IPS-NIHi11 (cell line): ENCODE measurements at regions not wholly inside any gene's neighbourhood (a gene's known extent, or its start where the extent isn't known, plus 50 kb on each side); places are given as distances from the start of the nearest gene placed in this dataset.

Experiments used
- DNase-seq: peaks from one replicate; pipeline ENCODE4 v3.0.0; 2012; ENCODE audit warnings: mixed read lengths, low spot score

DNA sequence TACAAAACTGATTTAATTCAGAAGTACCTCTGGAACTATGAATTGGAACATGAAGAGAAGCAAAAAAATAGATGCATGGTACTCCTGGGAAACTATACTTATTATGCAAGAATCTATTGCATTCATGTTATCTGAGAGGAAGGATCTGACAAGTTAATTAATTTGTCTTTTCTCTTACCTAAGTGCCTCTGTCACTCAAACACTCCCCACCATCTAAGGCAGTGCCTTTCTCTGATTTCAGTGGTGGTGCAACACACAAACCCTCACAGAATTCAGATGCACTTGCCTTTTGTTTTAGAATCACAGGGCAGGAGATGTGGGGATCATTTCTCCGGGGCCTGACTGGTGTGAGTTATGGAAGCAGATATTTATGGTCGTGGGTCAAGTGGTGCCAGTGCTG, 52.5 kb upstream of the C9orf72 start:
- DNase-seq = no peak

DNA sequence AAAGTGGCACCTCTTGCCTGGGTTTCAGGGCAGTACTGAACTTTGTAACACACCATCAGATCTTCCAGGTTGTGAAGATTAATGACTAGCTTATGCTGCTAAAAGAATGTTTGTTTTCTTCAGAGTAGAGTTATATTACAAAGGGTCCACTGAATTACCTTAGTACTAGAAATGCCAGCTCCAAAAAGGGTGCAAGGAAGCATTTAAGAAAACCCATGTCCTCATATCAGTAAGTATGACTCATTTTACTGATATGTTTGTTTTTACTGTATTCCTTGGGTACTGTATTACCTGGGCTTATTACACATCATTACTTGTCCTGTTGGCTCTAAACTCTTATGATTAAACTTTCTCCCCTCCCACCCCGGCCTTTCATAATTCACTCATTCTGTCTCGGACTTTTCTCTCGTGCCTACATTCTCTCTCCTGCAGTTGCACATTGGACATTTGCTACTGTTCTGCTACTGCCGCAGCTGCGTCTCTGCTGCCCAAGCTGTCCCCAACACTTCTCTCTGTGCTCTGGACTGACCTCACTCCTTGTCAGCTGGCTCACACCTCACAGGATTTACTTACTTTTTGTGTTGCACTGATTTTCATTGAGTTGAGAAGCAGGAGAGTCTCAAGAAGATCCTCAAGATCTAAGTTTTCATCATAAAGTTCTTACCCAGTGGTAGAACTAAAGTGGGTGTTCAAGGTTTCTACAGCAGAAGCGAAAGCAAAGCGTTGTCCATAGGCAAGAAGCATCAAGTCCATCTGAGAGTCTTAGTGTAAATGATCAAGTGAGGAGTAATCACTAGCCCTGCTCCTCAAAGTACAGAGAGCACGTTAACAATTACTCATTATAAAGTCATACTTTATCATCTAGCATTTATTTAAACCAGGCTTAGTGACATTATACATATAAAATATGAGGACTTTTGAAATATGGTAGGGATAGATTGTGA, 53.2 kb upstream of the C9orf72 start:
- no peak for DNase-seq

DNA sequence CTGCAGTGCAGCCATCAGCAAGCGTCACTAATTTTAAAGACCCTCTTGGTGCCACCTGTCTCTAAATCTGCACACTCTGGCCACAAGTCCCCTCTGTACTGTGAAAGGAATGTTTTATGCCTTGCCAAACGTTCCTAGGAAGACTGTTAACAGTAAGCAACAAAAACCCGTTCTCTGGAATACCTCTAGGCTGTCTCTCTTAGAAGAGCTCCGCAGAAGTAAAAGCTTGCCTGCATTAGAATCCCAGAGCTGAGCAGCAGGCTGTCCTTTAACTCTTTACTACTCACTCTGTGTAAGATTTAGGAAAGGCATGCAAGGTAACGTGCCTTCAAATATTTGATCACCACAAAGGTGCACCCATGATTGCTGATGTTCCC, 53.9 kb upstream of the C9orf72 start:
- DNase-seq = peak; percentile 21

DNA sequence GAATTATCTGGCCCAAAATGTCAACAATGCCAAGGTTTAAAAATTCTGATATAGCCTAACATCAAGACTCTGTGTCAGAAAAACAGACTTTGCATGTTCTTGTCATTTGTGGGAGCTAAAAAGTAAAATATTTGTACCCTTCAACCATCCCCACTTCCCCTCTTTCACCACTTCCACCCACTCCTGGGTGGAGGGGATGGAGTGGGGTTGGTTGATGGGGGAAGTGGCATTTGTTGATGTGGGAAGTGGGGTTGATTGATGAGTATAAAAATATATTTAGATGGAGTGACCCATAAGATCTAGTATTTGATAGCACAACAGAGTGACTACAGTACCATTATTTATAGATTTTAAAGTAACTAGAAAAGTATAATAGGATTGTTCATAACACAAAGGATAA, 55.0 kb upstream of the C9orf72 start:
- DNase-seq = no peak

DNA sequence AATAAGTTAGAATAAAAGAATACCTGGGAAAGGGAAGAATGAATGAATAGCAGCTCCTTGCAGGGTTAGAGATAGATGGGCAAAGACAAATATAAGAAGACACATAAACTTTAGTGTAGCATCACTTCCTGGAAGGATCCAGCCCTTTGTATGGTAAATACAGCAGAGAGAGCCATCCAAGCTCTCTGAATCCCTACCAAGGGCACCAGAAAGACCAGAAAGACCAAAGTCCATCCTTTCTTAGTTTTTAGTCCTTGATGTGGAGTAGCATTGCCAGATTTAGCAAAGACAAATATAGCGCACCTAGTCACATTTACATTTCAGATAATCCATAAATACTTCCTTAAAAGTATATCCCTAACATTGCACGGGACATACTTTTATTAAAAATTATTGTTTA, 56.1 kb upstream of the C9orf72 start:
- DNase-seq = no peak

DNA sequence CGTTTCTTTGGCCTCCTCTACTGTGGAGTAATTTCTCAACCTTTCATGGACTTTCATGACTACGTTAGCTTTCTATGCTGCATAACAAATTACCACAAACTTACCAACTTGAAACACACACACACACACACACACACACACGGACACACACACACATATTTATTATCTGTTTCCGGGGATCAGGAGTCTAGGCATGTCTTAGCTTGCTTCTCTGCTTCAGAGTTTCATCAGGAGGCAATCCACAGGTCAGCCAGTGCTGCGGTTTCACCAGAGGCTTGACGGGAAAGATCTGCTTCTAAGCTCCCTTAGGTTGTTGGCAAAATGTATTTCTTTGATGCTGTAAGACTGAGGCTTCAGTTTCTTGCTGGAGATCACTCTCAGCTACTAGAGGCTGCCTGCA, 59.0 kb upstream of the C9orf72 start:
- DNase-seq = no peak

DNA sequence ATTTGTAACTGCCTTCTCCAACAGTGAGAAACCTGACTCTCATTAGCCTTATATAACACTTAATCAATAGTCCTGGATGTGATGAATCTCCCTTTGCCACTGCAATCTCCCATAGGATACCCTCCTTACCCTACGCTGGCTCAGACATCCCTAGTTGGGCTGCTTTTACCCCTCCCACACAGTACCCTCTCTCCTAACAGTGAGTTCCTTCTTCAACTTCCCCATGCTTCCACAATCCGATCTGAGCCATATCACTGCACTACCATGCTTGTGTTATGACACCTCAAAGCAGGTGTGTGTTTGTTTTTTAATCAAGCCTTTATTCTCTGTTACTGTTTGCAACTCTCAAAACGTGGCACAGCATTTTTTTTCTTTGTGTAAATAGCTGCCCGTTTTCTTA, 60.5 kb upstream of the C9orf72 start:
- no peak for DNase-seq

DNA sequence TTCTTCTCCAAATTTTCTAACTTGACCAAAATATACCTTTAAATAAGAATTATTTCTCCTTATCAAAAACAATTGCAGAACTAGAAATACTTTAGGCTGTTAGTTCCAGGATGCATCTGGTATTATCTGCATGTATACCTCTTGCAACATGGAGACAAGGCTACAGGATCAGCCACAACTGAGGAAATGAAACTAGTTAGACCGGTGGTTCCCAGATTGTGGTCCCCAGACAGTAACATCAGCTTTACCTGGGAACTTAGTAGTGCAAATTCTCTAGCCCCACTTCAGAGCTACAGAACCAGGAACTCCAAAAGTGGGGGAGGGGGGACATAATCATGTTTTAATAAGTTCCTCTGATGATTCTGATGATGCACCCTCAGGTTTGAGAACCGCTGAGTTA, 61.6 kb upstream of the C9orf72 start:
- DNase-seq = no peak

DNA sequence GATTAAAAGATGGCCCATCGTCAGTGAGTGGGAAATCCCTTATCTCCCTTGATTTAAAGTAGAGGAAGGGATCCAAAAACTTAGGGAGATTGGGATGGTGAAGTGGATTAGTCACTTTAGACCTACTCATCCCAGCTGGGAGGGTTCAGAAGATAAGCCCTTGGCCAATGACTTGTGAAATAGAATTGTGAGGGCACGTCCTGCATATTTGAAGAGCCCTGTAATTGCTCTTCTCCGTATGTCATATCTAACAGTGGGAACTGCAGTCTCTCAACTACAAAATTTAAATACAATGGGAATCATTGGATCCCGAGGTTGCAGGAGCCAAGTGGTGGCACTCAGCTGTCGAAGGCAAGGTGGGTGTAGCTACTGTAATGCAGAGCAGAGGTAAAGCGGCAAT, 65.4 kb upstream of the C9orf72 start:
- no peak for DNase-seq

DNA sequence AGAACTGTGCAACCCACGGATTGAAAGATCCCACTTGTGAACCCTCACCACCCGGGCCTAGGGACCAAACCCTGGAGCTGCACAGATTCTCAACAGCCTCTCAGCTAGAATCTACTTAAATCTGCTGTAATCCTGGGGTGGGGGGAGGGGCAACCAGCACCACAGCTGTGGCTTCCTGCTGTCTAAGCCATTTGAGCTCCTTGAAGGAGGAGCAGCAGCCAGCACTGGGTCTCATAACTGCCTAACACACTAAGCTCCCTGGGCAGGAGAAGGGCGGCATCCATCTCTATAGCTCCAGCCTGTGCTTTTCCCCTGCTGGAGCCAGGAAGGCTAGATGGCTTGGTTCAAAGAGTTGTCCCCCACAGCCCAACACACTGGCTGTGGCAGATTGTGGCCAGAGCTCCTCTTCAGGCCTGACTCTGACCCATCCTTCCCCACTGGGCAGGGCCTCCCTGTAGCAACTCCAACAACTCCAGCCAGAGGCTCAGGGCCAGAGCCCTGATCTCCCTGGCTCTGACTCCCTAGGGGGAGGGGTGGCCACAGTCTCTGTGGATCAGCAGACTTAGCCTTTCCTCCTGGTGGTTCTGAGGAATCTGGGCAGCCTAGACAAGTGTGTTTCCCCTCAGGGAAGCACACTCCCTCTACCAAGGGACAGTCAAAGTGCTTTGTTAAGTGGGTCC, 72.0 kb upstream of the C9orf72 start:
- DNase-seq = no peak

DNA sequence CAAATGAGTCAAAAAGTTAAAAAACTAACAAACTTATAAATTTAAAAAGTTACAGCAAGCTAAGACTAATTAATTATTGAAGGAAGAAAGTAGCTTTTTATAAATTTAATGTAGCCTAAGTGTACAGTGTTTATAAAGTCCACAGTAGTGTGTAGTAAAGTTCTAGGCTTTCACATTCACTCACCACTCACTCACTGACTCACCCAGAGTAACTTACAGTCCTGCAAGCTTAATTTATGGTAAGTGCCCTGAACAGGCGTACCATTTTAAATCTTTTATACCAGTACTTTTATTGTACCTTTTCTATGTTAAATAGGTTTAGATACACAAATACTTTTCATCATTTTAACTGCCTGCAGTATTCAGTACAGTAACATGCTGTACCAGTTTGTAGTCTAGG, 80.0 kb upstream of the C9orf72 start:
- DNase-seq = no peak

DNA sequence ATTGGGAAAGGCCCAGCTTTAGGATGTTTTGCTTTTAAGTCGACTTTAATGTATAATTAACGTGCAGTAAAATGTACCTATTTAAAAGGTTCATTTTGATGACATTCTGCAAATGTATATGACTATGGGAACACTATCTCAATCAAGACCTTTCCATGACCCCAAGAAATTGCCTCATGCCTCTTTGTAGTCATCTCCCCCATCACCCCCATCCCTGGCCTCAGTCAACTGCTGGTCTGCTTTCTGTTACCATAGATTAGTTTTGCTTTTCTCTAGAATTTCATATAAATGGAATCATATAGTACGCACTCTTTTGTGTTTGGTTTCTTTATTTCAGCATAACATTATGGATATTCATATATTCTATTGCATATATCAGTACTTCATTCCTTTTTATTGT, 80.7 kb upstream of the C9orf72 start:
- DNase-seq = no peak

DNA sequence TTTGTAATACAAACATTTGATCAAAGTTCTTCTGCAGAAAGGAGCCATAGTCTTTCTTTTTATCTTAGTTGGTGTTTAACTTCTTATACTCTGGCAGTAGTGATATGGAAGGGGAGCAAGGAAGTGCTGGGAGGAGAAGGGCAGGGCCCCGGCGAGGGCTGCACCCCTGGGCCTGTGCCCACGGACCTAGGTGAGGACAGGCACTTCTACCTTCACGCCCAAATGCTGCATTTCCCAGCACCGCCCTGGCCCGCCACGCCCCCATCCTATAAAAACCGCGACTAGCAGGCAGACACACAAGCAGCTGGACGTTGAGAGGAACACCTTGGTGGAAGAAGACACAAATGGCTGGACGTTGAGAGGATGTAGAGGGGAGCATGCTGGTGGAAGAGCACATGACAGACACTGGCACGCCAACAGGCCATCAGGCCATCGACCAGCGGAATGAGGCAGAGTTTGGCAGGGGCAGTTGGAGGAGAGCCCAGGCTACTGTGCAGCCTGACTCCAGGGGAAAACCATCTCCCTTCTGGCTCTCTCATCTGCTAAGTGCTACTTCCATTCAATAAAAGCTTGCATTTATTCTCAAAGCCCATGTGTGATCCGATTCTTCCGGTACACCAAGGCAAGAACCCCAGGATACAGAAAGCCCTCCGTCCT, 81.5 kb upstream of the C9orf72 start:
- DNase-seq = no peak

DNA sequence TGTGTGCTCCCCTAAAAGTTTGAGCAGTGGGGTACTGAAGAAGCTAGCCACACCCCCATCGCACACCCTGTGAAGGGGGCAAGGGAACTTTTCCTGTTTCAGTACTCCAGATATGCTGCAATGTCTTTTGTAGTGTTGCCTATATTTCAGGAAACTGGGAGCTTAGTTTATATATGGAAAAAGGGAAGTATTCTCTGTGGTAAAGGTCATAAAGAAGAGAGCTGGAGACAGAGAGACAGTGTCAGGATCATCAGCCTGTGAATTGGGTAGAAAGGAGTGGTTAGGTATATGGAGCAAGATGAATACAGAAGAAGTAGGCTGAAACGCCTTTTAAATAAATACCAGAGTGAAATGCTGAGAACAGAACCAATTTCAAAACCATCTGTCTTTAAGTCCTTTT, 82.2 kb upstream of the C9orf72 start:
- DNase-seq = no peak

DNA sequence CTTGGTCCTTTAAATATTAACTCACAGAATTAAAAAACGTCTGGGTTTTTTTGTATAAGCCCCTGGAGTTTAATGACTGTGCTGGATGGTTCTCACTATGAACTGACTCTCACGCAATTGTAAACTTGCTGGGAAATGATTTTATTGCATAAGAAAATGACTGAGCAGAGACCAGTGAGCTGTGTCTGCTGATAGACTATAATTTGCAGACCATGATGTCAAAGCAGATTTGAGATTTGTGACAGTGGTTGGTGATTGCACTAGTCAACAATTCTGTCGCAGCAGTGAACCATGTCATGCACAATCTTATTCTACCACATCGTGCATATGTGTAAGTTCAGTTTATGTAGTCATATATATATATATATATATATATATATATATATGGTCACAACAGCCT, 85.7 kb upstream of the C9orf72 start:
- no peak for DNase-seq

DNA sequence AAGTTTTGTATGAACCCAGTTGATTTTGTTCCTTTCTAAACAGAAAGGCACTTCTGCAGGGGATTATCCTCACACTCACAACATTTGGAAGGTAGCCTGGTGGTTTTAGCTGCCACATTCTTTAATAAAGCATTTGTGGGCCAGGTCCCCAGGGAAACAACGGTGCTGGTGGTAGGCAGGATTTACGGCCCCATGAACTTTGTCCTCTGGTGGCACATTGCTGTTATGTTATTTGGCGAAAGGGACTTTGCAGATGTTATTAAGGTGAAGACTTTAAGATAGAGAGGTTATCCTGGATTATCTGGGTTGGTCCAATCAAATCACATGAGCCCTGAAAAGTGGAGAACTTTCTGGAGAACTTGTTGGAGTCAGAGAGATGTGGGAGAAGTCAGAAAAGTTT, 86.3 kb upstream of the C9orf72 start:
- no peak for DNase-seq

DNA sequence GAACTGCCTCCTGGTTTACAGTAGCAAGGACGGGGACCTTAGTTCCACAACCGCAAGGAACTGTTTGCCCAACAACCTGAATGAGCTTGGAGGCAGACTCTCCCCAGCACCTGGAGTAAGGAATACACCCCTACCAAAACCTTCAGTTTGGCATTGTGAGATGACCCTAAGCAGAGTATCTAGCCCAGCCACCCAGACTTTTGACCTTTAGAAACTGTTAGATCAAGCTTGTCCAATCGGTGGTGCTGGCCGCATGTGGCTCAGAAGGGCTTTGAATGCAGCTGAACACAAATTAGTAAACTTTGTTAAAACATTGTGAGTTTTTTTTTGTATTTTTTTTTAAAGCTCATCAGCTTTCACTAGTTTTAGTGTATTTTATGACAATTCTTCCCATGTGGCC, 86.9 kb upstream of the C9orf72 start:
- DNase-seq = no peak

DNA sequence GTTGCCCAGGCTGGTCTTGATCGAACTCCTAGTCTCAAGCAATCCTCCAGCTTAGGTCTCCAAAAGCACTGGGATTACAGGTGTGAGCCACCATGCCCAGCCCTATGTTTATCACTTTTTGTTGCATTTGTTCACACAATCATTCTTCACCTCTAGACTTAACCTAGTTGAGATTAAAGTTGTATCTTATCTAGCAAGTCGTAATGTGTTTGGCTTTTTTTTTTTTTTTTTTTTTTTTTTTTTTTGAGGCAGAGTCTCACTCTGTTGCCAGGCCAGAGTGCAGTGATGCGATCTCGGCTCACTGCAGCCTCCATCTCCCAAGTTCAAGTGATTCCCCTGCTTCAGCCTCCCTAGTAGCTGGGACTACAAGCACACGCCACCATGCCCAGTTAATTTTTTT, 90.2 kb upstream of the C9orf72 start:
- DNase-seq = no peak

DNA sequence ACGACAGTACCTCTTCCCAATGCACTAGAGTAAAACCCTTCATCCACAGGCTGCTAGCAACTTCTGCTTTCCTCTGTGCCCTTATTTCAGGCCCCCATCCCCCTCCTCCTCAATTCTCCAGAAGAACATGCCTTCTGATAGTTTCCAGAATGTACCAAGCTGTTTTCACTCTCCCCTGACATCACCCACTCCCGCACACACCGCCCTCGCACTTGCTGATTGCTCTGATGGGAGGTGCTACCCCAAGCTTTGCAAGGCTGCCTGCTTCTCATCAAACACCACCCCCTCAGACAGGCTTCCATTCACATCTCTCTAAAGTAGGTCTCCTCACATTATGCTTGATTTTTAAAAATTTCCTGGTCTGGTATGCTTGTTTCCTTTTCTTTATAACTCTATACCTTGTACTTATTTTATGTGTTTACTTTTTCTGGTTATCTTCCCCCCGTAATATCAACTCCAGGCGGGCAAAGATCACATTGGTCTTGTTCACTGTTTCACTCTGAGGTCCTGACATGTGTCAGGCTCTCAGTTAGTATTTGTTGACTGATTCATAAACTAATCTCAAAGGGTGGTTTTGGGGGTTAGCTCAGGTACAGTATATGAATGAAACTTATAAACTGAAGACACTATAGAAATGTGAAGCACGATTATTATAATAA, 91.0 kb upstream of the C9orf72 start:
- no peak for DNase-seq

DNA sequence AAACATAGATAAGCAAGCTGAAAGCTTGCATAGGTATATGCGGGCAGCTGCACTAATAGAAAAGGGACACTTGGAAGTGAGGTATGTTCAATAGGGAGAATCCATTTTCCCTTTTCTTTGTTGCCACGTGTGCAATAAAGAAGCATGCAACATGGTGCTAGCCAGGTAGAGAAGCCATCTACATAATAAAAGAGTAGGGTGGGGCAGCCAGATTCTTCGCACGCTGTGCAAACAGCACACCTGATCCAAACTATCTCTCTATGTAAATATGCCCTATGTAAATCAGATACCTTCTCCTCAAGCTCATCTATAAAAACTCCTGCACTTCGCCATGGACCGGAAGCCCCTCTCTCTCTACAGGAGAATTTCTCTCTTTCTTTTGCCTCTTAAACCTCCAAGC, 91.9 kb upstream of the C9orf72 start:
- no peak for DNase-seq

DNA sequence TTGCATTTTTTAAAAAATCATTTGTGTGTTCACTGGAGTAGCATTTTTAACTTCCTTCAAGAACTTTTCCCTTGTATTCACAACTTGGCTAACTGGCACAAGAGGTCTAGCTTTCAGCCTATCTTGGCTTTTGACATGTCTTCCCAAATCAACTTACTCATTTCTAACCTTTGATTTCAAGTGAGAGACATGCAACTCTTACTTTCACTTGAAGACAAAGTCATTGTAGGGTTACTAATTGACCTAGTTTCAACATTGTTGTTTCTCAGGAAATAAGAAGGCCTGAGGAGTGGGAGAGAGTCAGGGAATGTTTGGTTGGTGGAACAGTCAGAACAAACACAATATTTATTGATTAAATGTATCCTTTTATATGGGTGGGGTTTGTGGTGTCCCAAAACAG, 95.0 kb upstream of the C9orf72 start:
- no peak for DNase-seq

DNA sequence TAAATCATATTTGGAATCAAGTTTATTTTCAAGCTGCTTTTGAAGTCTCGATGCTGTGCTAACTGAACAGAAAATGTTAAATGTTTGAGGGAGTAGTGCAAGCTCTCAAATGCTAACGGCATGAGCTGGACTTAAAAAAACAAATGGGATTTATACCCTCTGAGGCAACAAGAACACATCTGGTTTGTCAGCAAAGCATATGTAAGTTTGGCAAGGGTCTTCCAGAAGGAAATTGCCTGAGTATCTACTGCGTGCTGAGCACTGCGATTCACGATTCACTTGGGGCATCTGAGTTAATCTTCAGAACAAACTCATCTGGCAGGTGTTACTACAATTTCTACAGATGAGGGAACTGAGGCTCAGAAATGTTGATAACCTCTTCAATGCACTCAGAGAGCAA, 98.4 kb upstream of the C9orf72 start:
- DNase-seq = no peak

DNA sequence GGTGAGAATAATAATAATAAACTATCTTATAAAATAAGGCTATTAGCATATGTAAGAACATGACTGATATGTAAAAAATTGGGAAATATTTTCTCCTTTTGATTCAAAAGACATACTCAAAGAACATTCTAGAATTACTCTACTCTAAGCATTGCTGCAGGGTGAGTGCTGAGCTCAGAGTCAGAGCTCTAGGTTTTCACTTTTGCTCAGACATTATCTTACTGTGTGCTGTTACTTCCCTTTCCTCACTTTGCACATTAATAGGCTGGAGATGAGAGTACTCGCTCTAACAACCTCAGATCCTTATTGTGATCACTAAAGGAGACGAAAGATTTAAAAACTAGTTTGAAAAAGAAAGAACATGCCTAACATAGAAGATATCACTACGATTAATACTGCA, 99.4 kb upstream of the C9orf72 start:
- DNase-seq = no peak
